Neural cell (in vitro differentiated cells): ENCODE measurements at regions not wholly inside any gene's neighbourhood (a gene's known extent, or its start where the extent isn't known, plus 50 kb on each side); places are given as distances from the start of the nearest gene placed in this dataset.

Source experiments
- H2AFZ ChIP-seq: fragments of 200-600, 300-800 bp; sonication (generic), shearing (Covaris generic); 2 replicates; pipeline ENCODE4 v1.6.0; 2014; ENCODE audit warnings: low read depth, mild to moderate bottlenecking, antibody characterized with exemption, low read length, moderate library complexity
- H3F3A ChIP-seq: fragments of 200-600 bp; shearing (Covaris generic); 2 replicates; pipeline ENCODE4 v1.6.1; 2016; ENCODE audit warnings: mild to moderate bottlenecking, moderate library complexity, mixed read lengths, antibody characterized with exemption, low read length; ENCODE audit not compliant: insufficient read depth, poor library complexity, severe bottlenecking
- H3K27ac ChIP-seq: fragments of 200-600, 300-800 bp; sonication (generic), shearing (Covaris generic); 2 replicates; pipeline ENCODE4 v1.5.1; 2014; ENCODE audit warnings: mild to moderate bottlenecking, low read length, moderate library complexity
- H3K27me3 ChIP-seq: fragments of 300-800, 200-600 bp; sonication (generic), shearing (Covaris generic); 2 replicates; pipeline ENCODE4 v1.6.0; 2014; ENCODE audit warnings: mild to moderate bottlenecking, low read depth, low read length, moderate library complexity; ENCODE audit not compliant: insufficient read depth
- H3K36me3 ChIP-seq: fragments of 300-800, 200-600 bp; sonication (generic), shearing (Covaris generic); 2 replicates; pipeline ENCODE4 v1.5.1; 2014; ENCODE audit warnings: mild to moderate bottlenecking, antibody characterized with exemption, low read length, moderate library complexity; ENCODE audit not compliant: insufficient read depth
- H3K4me2 ChIP-seq: fragments of 300-800, 200-600 bp; sonication (generic), shearing (Covaris generic); 2 replicates; pipeline ENCODE4 v1.6.0; 2014; ENCODE audit warnings: mild to moderate bottlenecking, low read length
- H3K4me3 ChIP-seq: fragments of 300-800, 200-600 bp; sonication (generic), shearing (Covaris generic); 2 replicates; pipeline ENCODE4 v1.5.1; 2014; ENCODE audit warnings: mild to moderate bottlenecking, low read length, moderate library complexity
- H3K79me2 ChIP-seq: fragments of 200-600 bp; shearing (Covaris generic); replicated peaks from 2 replicates; pipeline ENCODE4 v1.6.0; 2014; ENCODE audit warnings: mild to moderate bottlenecking, low read length, moderate library complexity; ENCODE audit not compliant: insufficient read depth
- H3K9ac ChIP-seq: fragments of 300-800, 200-600 bp; sonication (generic), shearing (Covaris generic); 2 replicates; pipeline ENCODE4 v1.6.1; 2016; ENCODE audit warnings: mild to moderate bottlenecking, low read length, mixed read lengths
- H3K9me2 ChIP-seq: fragments of 200-600 bp; shearing (Covaris generic); 2 replicates; pipeline ENCODE4 v1.6.1; 2016; ENCODE audit warnings: mild to moderate bottlenecking, low read length, mixed read lengths; ENCODE audit not compliant: insufficient read depth
- H3K9me3 ChIP-seq: fragments of 200-600, 300-800 bp; sonication (generic), shearing (Covaris generic); 2 replicates; pipeline ENCODE4 v1.6.1; 2016; ENCODE audit warnings: mild to moderate bottlenecking, mixed run types, low read length, moderate library complexity, mixed read lengths
- H4K20me1 ChIP-seq: fragments of 200-600 bp; shearing (Covaris generic); 2 replicates; pipeline ENCODE4 v1.6.1; 2016; ENCODE audit warnings: mild to moderate bottlenecking, mixed run types; ENCODE audit not compliant: insufficient read depth
- CTCF ChIP-seq: fragments of 450-650 bp; IDR thresholded peaks from 2 replicates; pipeline ENCODE4 v1.5.1; 2014; ENCODE audit warnings: antibody characterized with exemption, mild to moderate bottlenecking, moderate library complexity; ENCODE audit not compliant: poor library complexity, severe bottlenecking
- EP300 ChIP-seq: fragments of 450-650 bp; conservative IDR thresholded peaks from 2 replicates; pipeline ENCODE4 v1.6.1; 2014; ENCODE audit warnings: antibody characterized with exemption, mild to moderate bottlenecking, moderate library complexity; ENCODE audit not compliant: poor library complexity, severe bottlenecking
- EZH2 ChIP-seq: fragments of 200-600, 300-800 bp; shearing (Covaris generic), sonication (generic); IDR thresholded peaks from 2 replicates; pipeline ENCODE4 v1.6.1; 2014; ENCODE audit warnings: antibody characterized with exemption, low read length, borderline replicate concordance, mild to moderate bottlenecking; ENCODE audit not compliant: insufficient read depth, poor library complexity, severe bottlenecking
- MXI1 ChIP-seq: fragments of 450-650 bp; conservative IDR thresholded peaks from 2 replicates; pipeline ENCODE4 v1.6.1; 2014; ENCODE audit warnings: antibody characterized with exemption, mild to moderate bottlenecking; ENCODE audit not compliant: poor library complexity, severe bottlenecking
- POLR2AphosphoS5 ChIP-seq: IDR thresholded peaks from 2 replicates; pipeline ENCODE4 v1.6.1; 2012
- RAD21 ChIP-seq: fragments of 450-650 bp; conservative IDR thresholded peaks from 2 replicates; pipeline ENCODE4 v1.6.1; 2014; ENCODE audit warnings: antibody characterized with exemption, mild to moderate bottlenecking, moderate library complexity
- REST ChIP-seq: IDR thresholded peaks from 2 replicates; pipeline ENCODE4 v1.6.1; 2012; ENCODE audit warnings: borderline replicate concordance
- SMC3 ChIP-seq: fragments of 450-650 bp; conservative IDR thresholded peaks from 2 replicates; pipeline ENCODE4 v1.6.1; 2014; ENCODE audit warnings: antibody characterized with exemption, mild to moderate bottlenecking, moderate library complexity; ENCODE audit not compliant: poor library complexity
- TAF1 ChIP-seq: IDR thresholded peaks from 2 replicates; pipeline ENCODE4 v1.6.1; 2012; ENCODE audit warnings: low read depth

- H3K9me2 ChIP-seq = no peaks in the 10 kb centered on the region
Observed at GRCh38 chr7:46558482-46559193, 637.6 kb upstream of the IGFBP3 start.

DNA sequence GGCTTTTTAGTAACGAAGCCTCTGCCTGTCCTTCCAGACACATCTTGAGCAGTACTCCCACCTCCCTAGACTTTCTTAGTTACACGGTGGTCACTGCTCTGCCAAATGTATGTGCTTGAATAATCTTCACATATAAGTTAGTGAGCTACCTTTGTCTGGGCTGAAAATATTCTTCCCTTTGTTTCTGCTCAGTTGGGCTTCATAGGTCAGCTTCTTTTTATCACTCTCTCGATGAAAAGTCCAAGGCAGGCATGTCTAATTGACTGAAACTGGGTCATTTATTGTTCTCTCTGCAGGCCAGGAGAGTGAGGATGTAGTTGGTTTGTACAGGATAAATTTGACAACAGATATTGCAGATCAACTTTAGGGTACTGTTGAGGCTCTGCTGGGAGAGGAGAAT is 636.7 kb upstream of the IGFBP3 start:
- no peaks in the 10 kb centered on the region for H3F3A ChIP-seq
- no peak overlapping the region for H3K9ac ChIP-seq
- H3K9me3 ChIP-seq = no peaks in the 10 kb centered on the region
- H3K27me3 ChIP-seq = no peaks in the 10 kb centered on the region
- no peak overlapping the region for H3K4me3 ChIP-seq
- H3K36me3 ChIP-seq = no peaks in the 10 kb centered on the region
- H4K20me1 ChIP-seq = no peaks in the 10 kb centered on the region
- H3K79me2 ChIP-seq = no peaks in the 10 kb centered on the region
- H3K9me2 ChIP-seq = no peaks in the 10 kb centered on the region
- H2AFZ ChIP-seq = no peak overlapping the region
- no peak overlapping the region for H3K27ac ChIP-seq
- H3K4me2 ChIP-seq = no peak overlapping the region
- TF ChIP-seq REST (no peak), RAD21 (no peak), TAF1 (no peak), CTCF (no peak), MXI1 (no peak), POLR2AphosphoS5 (no peak)

More at GRCh38 chr7:46558482-46559193, 637.6 kb upstream of the IGFBP3 start:
- Histone ChIP-seq H3K79me2 (no peaks in the 10 kb centered on the region), H4K20me1 (no peaks in the 10 kb centered on the region), H3K27me3 (no peaks in the 10 kb centered on the region), H3K9me3 (no peaks in the 10 kb centered on the region), H3F3A (no peaks in the 10 kb centered on the region), H3K4me3 (no peak overlapping the region), H3K9ac (no peak overlapping the region), H2AFZ (no peak overlapping the region), H3K36me3 (no peaks in the 10 kb centered on the region), H3K27ac (no peak overlapping the region), H3K4me2 (no peak overlapping the region)
- TF ChIP-seq EP300 (no peak), CTCF (no peak), POLR2AphosphoS5 (no peak), EZH2 (no peak), TAF1 (no peak), REST (no peak), SMC3 (no peak), RAD21 (no peak), MXI1 (no peak)
